Upper lobe of left lung (tissue), 4 donors: ENCODE measurements at regions not wholly inside any gene's neighbourhood (a gene's known extent, or its start where the extent isn't known, plus 50 kb on each side); places are given as distances from the start of the nearest gene placed in this dataset.

Experiments used
- CTCF ChIP-seq, 6 experiments: fragments of 450-650 bp in 4 of 6; fragments of 200-600 bp in 2 of 6; sonication (generic) in 2 of 6; IDR thresholded peaks; one replicate each; pipeline ENCODE4 v1.5.1; 2016 to 2019; ENCODE audit warnings: antibody characterized with exemption in 6 of 6
- POLR2AphosphoS5 ChIP-seq, 2 donors: sonication (generic); formaldehyde crosslinking; IDR thresholded peaks; one replicate each; pipeline ENCODE4 v1.5.1; 2017; ENCODE audit warnings: antibody characterized with exemption in 2 of 2

- no peak for TF ChIP-seq POLR2AphosphoS5 (IDR thresholded peaks at IDR 0.05)
- TF ChIP-seq CTCF (IDR thresholded peaks at IDR 0.05), result no peak
Measured at GRCh38 chrX:110541266-110541665, 182.6 kb downstream of the RTL9 start.
